Left cardiac atrium (tissue), 2 donors: ENCODE measurements at regions not wholly inside any gene's neighbourhood (a gene's known extent, or its start where the extent isn't known, plus 50 kb on each side); places are given as distances from the start of the nearest gene placed in this dataset.

Experiments used
- microRNA-seq, 2 donors: library from miRNA; unstranded; fragments of <30 nt; microRNA quantifications; one replicate each; pipeline ENCODE4 v1.2.0, GENCODE V29; 2020
- donor health status: DM: no; HTN: yes; CAD: no; lungs with severe emphysema.
- donor health status: DM: yes; HTN: yes; CAD: no.

Small RNAs in the stretch of these regions (microRNA-seq; reads per million reads assigned to microRNA genes)
- gene MIR320D2, result 0.20 to 0.27 reads per million in 2 donors
